NOMO-1 (cell line): ENCODE measurements at regions not wholly inside any gene's neighbourhood (a gene's known extent, or its start where the extent isn't known, plus 50 kb on each side); places are given as distances from the start of the nearest gene placed in this dataset.
"Not testable (repeated sequence)": the region's sequence is repeated elsewhere in the genome, so short reads cannot be mapped to it uniquely, and the experiment has no call there.

Source experiments
- DNase-seq, 2 experiments: peaks; one replicate each; lab custom pipeline; 2025; ENCODE audit not compliant: unreplicated experiment in 2 of 2; lab: John Stamatoyannopoulos, UW

- not testable (repeated sequence) for DNase-seq
Measured at GRCh38 chr10:109307102-109307501, 616.2 kb downstream of the XPNPEP1 start.

GRCh38 chr10:109306698-109307097 lies 616.6 kb downstream of the XPNPEP1 start:
- no peak for DNase-seq

GRCh38 chr10:109287858-109288257 lies 635.5 kb downstream of the XPNPEP1 start:
- DNase-seq: no peak

GRCh38 chr10:109282510-109282909 lies 640.8 kb downstream of the XPNPEP1 start:
- DNase-seq: no peak

- DNase-seq: no peak
Measured at GRCh38 chr10:109281347-109281746, 642.0 kb downstream of the XPNPEP1 start.

- no peak for DNase-seq
Measured at GRCh38 chr10:109280837-109281236, 642.5 kb downstream of the XPNPEP1 start.

GRCh38 chr10:109277456-109277855 lies 645.9 kb downstream of the XPNPEP1 start:
- no peak for DNase-seq

- no peak for DNase-seq
Measured at GRCh38 chr10:109275960-109276359, 647.4 kb downstream of the XPNPEP1 start.

- no peak for DNase-seq
Measured at GRCh38 chr10:109274681-109275080, 648.6 kb downstream of the XPNPEP1 start.

GRCh38 chr10:109270173-109270572 lies 653.1 kb downstream of the XPNPEP1 start:
- no peak for DNase-seq

GRCh38 chr10:109264004-109264403 lies 659.3 kb downstream of the XPNPEP1 start:
- DNase-seq: no peak

GRCh38 chr10:109261231-109261630 lies 662.1 kb downstream of the XPNPEP1 start:
- DNase-seq: no peak

GRCh38 chr10:109259293-109259692 lies 664.0 kb downstream of the XPNPEP1 start:
- no peak for DNase-seq

- DNase-seq: no peak
Measured at GRCh38 chr10:109253306-109253705, 670.0 kb downstream of the XPNPEP1 start.

- no peak for DNase-seq
Measured at GRCh38 chr10:109250152-109250551, 673.2 kb downstream of the XPNPEP1 start.

- no peak for DNase-seq
Measured at GRCh38 chr10:109247814-109248213, 675.5 kb downstream of the XPNPEP1 start.

GRCh38 chr10:109245821-109246220 lies 677.5 kb downstream of the XPNPEP1 start:
- no peak for DNase-seq

- no peak for DNase-seq
Measured at GRCh38 chr10:109239371-109239770, 683.9 kb downstream of the XPNPEP1 start.

- no peak for DNase-seq
Measured at GRCh38 chr10:109237682-109238081, 685.6 kb downstream of the XPNPEP1 start.

- DNase-seq: no peak
Measured at GRCh38 chr10:109237050-109237449, 686.3 kb downstream of the XPNPEP1 start.

- DNase-seq: not testable (repeated sequence)
Measured at GRCh38 chr10:109223533-109223932, 699.8 kb downstream of the XPNPEP1 start.

- no peak for DNase-seq
Measured at GRCh38 chr10:109219935-109220605, 703.2 kb downstream of the XPNPEP1 start.

- DNase-seq: no peak
Measured at GRCh38 chr10:109218207-109218606, 705.1 kb downstream of the XPNPEP1 start.
